ENCODE measurements at regions not wholly inside any gene's neighbourhood (a gene's known extent, or its start where the extent isn't known, plus 50 kb on each side); places are given as distances from the start of the nearest gene placed in this dataset.

GRCh38 chr3:74510261-74510818, 104.1 kb downstream of the CNTN3 start:
- DNase-seq (ENCODE audit: extremely low read depth in 1 of 2, low read depth in 1 of 2): no peak

- DNase-seq (ENCODE audit: extremely low read depth in 1 of 2, low read depth in 1 of 2): no peak
These were observed 106.8 kb downstream of the CNTN3 start for GRCh38 chr3:74507691-74508090.

- no peak for DNase-seq (ENCODE audit: extremely low read depth in 1 of 2, low read depth in 1 of 2)
These were observed 108.2 kb downstream of the CNTN3 start for GRCh38 chr3:74506246-74506645.

- no peak for DNase-seq (ENCODE audit: extremely low read depth in 1 of 2, low read depth in 1 of 2)
These were observed 113.5 kb downstream of the CNTN3 start for GRCh38 chr3:74501007-74501406.

- DNase-seq (ENCODE audit: extremely low read depth in 1 of 2, low read depth in 1 of 2): no peak
These were observed 114.2 kb downstream of the CNTN3 start for GRCh38 chr3:74500257-74500656.

- no peak for DNase-seq (ENCODE audit: extremely low read depth in 1 of 2, low read depth in 1 of 2)
These were observed 122.6 kb downstream of the CNTN3 start for GRCh38 chr3:74491874-74492273.

GRCh38 chr3:74489050-74489792, 125.2 kb downstream of the CNTN3 start:
- DNase-seq (ENCODE audit: extremely low read depth in 1 of 2, low read depth in 1 of 2): no peak

- DNase-seq (ENCODE audit: extremely low read depth in 1 of 2, low read depth in 1 of 2): no peak
These were observed 134.5 kb downstream of the CNTN3 start for GRCh38 chr3:74479915-74480314.

GRCh38 chr3:74470313-74470712, 144.1 kb downstream of the CNTN3 start:
- DNase-seq (ENCODE audit: extremely low read depth in 1 of 2, low read depth in 1 of 2): no peak

- no peak for DNase-seq (ENCODE audit: extremely low read depth in 1 of 2, low read depth in 1 of 2)
These were observed 144.7 kb downstream of the CNTN3 start for GRCh38 chr3:74469713-74470112.

GRCh38 chr3:74469151-74469550, 145.3 kb downstream of the CNTN3 start:
- DNase-seq (ENCODE audit: extremely low read depth in 1 of 2, low read depth in 1 of 2): no peak

GRCh38 chr3:74465715-74466410, 148.6 kb downstream of the CNTN3 start:
- DNase-seq (ENCODE audit: extremely low read depth in 1 of 2, low read depth in 1 of 2): no peak

- no peak for DNase-seq (ENCODE audit: extremely low read depth in 1 of 2, low read depth in 1 of 2)
These were observed 150.9 kb downstream of the CNTN3 start for GRCh38 chr3:74463515-74463914.

GRCh38 chr3:74456166-74456565, 158.3 kb downstream of the CNTN3 start:
- DNase-seq (ENCODE audit: extremely low read depth in 1 of 2, low read depth in 1 of 2): no peak

GRCh38 chr3:74447221-74447620, 167.2 kb downstream of the CNTN3 start:
- no peak for DNase-seq (ENCODE audit: extremely low read depth in 1 of 2, low read depth in 1 of 2)

- DNase-seq (ENCODE audit: extremely low read depth in 1 of 2, low read depth in 1 of 2): no peak
These were observed 168.9 kb downstream of the CNTN3 start for GRCh38 chr3:74445541-74445940.

- no peak for DNase-seq (ENCODE audit: extremely low read depth in 1 of 2, low read depth in 1 of 2)
These were observed 171.4 kb downstream of the CNTN3 start for GRCh38 chr3:74443102-74443501.

GRCh38 chr3:74442683-74443082, 171.8 kb downstream of the CNTN3 start:
- DNase-seq (ENCODE audit: extremely low read depth in 1 of 2, low read depth in 1 of 2): no peak

GRCh38 chr3:74442068-74442467, 172.4 kb downstream of the CNTN3 start:
- no peak for DNase-seq (ENCODE audit: extremely low read depth in 1 of 2, low read depth in 1 of 2)

- no peak for DNase-seq (ENCODE audit: extremely low read depth in 1 of 2, low read depth in 1 of 2)
These were observed 178.3 kb downstream of the CNTN3 start for GRCh38 chr3:74436184-74436583.

- no peak for DNase-seq (ENCODE audit: extremely low read depth in 1 of 2, low read depth in 1 of 2)
These were observed 178.8 kb downstream of the CNTN3 start for GRCh38 chr3:74435631-74436030.

GRCh38 chr3:74434406-74434805, 180.1 kb downstream of the CNTN3 start:
- no peak for DNase-seq (ENCODE audit: extremely low read depth in 1 of 2, low read depth in 1 of 2)
